T1000 (cell line): ENCODE measurements at regions not wholly inside any gene's neighbourhood (a gene's known extent, or its start where the extent isn't known, plus 50 kb on each side); places are given as distances from the start of the nearest gene placed in this dataset.

Experiments used
- DNase-seq: peaks from one replicate; lab custom pipeline; 2025; ENCODE audit warnings: mixed read lengths; lab: John Stamatoyannopoulos, UW

- DNase-seq, result no peak
These were observed 215.2 kb downstream of the MYLK4 start for GRCh38 chr6:2535506-2535905.

GRCh38 chr6:2534406-2535042 lies 216.2 kb downstream of the MYLK4 start:
- no peak for DNase-seq

- no peak for DNase-seq
These were observed 219.1 kb downstream of the MYLK4 start for GRCh38 chr6:2531426-2532215.

GRCh38 chr6:2529211-2529719 lies 221.5 kb downstream of the MYLK4 start:
- DNase-seq, result no peak

DNA sequence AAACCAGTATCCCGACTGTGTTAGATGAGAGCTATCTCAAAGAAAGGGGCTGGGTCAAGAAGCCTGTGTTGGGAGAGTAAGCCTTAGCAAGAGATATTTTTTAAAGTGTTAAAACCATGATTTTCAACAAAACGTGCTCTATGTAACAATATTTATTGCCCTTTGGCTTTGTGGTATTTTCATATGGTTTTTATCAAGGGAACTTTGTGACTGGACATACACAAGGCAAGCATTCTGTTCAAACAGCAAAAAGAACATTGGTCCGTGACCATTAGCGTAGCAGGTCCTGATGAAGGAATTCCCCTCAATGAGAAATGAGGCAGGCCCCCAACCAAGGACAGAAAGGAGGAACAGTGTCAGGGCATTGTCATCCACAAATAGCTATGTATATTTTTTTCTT lies 222.6 kb downstream of the MYLK4 start:
- DNase-seq, result no peak

- DNase-seq, result no peak
These were observed 224.0 kb downstream of the MYLK4 start for GRCh38 chr6:2526766-2527165.

GRCh38 chr6:2524090-2524489 lies 226.6 kb downstream of the MYLK4 start:
- no peak for DNase-seq

DNA sequence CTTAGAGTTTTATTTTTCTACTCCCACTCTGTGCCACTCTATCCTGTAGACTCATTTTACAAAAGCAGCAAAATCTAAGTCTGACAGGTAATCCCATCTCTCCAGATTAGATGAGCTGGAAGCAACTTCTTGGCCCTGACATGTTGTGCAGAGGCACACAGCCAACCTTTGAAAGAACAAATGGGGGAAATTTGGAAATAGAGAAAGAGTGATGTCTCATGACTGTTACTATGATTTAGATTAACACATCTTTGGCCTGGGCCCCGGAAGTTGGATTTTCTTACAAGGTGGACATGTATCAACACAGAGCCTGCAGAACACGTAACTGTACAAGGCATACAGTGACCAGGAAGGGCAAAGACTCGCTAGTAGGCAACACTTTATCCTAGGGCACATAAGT lies 227.7 kb downstream of the MYLK4 start:
- no peak for DNase-seq

DNA sequence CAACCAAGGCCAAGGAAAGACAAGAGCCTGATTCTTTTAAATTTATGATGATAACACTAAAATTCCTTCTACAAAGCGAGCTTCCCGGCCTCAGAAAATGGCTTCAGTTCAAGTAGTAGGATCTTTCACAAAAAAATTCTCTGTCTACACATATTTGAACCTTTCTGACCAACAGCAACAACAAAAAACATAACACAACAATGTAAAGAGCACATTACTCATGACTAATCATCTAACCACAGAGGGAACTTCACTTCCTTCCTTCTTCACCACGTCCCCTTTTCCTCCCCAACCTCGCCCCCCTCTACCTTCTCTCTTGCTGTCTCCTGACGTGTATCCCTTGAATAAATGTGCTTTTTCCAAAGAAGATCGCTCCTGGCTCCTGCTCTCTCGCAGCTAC lies 228.2 kb downstream of the MYLK4 start:
- DNase-seq, result no peak

DNA sequence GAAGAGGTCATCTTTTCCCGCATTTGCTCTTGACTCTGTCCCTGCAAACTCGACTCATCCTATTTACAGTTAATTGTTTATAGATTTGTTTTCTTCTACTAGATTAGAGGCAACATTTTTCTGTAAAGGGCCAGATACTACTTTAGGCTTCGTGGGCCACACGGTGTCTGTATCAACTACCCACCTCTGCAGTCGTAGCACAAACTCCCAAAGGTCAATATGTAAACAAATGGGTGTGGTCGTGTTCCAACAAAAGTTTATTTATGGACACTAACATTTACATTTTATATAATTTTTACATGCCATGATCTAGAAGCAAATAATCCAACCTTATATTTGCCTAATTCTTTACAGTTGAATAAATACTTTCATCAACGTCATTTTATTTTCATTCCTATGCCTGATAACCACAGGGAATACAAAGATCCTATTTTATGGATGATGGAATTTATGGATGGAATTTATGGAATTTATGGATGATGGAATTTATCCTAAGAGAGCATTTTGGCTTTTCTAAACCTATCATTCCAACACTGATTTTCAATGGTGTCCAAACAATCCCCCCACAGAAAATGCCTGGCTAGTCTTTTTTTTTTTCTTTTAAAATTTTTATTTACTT lies 232.8 kb downstream of the MYLK4 start:
- no peak for DNase-seq

DNA sequence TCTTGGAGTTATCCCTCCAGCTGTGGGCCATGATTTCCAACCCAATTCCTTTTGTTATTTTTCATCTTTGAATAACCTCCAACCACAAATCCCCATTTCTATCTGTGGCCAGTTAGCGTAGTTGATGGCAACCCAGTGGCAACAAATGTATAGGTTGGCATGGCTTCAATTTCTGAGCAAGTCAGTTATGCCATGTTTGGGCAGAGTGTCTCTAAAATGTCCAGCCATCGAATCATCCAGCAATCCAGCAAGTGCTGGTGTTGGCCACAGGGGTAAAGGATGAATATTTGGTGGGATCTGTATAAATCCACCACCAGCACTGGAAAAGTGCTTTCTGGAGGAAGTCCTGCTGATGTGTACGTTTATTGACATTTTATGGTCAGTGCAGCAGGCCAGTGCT lies 233.3 kb downstream of the MYLK4 start:
- DNase-seq, result no peak

DNA sequence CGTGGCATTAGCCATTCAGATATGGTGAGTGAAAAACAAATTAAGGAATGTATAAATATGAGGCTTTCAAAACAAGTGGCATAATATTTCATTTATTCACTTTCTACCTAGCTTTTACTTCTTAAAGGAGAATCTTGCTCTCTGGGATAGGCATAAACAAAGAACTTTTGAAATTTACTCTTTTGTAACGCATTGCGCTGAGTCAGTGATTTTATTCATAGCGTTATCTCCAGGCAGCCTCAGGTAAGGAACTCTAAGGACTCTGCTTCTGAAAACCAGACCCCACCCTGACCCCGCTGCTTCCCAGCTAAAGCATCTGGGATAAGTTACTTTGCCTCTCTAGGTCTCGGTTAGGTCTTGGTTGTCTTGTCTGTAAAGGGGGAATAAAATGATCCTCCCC lies 234.7 kb downstream of the MYLK4 start:
- no peak for DNase-seq

GRCh38 chr6:2514965-2515543 lies 235.7 kb downstream of the MYLK4 start:
- no peak for DNase-seq

GRCh38 chr6:2512802-2513201 lies 237.9 kb downstream of the MYLK4 start:
- no peak for DNase-seq

DNA sequence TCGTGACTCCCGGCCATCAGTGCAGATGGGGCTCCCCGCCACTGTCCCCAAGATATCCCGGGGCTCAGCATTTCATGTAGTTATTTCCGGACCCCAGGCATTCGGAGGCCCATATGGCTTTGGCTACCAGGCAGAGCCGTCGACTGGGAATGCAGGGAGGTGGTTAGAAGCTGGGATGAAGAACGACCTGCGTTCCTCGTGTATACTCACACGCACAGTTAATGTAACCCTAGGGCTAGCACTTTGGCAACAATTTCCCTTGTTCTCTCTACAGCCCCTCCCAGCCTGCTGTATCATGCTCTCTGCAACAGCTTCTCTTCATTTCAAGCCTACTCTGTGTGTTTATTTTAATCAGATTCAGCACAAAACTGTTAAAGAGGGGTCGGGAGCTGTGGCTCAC lies 240.4 kb downstream of the MYLK4 start:
- DNase-seq, result no peak

DNA sequence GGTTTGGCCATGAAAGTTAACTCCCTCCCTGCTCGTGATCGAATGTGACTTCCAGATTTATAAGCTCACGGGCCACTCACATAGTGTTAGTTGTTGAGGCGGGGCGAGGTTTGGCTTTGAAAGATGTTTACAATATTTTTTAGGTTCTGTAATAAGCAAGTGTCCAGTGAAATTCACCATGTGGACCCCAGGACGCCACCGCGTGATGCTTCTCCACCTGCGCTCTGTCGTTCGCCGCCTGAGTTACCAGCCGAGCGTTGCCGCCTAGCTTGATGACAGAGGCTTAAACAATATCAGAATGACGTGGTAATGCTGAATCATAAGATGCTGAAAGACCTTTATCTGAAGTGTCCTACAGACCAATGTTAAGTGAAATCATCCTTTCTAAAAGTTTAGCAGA lies 241.0 kb downstream of the MYLK4 start:
- no peak for DNase-seq

GRCh38 chr6:2508071-2508470 lies 242.7 kb downstream of the MYLK4 start:
- DNase-seq, result no peak

DNA sequence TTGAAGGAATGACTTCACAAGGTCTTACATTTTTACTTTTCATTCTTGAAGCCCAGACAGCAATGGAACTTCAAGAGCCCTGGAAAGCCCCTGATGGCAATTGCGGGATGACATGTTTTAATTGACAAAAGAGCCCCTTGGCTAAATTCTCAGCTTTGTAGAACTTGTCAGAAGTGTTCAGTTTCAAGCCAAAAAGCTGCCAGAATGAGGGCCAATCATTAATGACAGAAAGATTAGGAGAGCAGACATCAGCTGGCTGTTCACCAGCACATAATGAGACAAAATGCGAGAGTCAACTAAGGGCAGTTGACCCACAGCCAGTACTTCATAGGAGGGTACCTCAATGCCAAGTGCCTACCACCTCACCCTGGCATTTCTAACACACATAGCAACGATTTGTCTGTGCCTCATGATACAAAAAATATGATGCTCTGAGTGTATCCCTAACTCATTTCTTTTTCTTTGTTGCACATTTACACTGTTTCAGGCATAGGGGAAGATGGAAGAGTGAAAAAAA lies 243.1 kb downstream of the MYLK4 start:
- DNase-seq, result no peak

DNA sequence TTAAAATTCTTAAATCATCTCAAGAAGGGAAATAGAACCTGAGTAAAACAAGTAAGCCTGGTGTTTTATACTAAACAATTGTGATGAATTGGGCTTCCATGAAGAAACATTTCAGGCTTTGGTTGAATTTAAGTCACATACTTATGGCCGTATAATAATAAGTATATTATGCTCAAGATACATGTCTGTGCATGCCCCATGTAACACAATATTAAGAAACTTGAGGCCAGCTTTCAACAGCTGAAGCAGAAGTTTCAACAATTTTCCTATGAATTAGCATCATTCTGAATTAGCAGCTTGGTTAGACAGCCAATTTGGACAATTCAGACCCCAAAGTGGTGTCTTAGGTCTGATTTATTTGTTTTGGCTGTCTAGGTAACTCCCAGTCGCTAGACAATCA lies 243.7 kb downstream of the MYLK4 start:
- no peak for DNase-seq

DNA sequence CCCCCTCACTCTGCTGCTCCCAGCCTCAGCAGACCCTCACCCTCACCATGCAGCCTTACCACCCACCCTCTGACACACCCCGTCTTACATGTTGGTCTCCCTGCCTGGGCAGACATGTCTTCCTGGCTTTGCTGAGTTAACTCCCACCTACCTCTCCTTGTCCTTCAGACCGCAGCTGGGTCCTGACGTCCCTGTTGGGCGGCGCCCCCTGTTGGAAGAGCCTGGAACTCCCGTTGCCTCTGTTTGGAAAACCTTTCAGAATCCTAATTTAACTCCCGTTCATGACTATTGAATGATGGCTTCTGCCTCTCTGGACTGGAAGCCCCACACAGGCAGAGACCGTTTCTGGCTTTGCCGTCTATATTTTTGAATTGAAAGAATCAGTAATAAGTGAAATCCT lies 245.1 kb downstream of the MYLK4 start:
- DNase-seq, result no peak

GRCh38 chr6:2504495-2505064 lies 246.1 kb downstream of the MYLK4 start:
- no peak for DNase-seq

GRCh38 chr6:2503816-2504494 lies 246.8 kb downstream of the MYLK4 start:
- DNase-seq, result no peak
